ENCODE measurements at regions not wholly inside any gene's neighbourhood (a gene's known extent, or its start where the extent isn't known, plus 50 kb on each side); places are given as distances from the start of the nearest gene placed in this dataset.

DNA sequence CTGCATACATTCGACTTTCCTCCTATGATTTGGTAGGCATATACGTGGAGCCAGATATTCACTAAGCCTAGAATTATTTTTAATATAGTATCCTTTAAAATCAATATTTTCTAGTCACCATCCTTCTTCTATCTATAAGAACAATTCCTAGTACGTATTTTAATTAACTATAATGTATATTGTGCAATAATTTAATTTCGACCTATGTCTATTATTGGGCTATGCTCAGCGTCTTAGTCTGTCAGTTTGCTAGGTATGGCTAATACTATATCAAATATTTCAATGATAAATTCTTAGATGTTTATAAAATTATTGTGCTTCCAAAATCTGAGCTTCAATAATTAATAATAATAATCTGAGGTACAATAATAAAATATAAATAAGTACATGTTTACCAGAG is 705.3 kb downstream of the PRELID2 start:
- no peaks in the 10 kb centered on the region for H3K27me3 ChIP-seq
- H3K9me3 ChIP-seq = no peaks in the 10 kb centered on the region
- no peak overlapping the region for H3K27ac ChIP-seq
- TF ChIP-seq, protein P1, sequence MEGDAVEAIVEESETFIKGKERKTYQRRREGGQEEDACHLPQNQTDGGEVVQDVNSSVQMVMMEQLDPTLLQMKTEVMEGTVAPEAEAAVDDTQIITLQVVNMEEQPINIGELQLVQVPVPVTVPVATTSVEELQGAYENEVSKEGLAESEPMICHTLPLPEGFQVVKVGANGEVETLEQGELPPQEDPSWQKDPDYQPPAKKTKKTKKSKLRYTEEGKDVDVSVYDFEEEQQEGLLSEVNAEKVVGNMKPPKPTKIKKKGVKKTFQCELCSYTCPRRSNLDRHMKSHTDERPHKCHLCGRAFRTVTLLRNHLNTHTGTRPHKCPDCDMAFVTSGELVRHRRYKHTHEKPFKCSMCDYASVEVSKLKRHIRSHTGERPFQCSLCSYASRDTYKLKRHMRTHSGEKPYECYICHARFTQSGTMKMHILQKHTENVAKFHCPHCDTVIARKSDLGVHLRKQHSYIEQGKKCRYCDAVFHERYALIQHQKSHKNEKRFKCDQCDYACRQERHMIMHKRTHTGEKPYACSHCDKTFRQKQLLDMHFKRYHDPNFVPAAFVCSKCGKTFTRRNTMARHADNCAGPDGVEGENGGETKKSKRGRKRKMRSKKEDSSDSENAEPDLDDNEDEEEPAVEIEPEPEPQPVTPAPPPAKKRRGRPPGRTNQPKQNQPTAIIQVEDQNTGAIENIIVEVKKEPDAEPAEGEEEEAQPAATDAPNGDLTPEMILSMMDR (IDR thresholded peaks at IDR 0.05) = no peak
- no peaks in the 10 kb centered on the region for H3K4me1 ChIP-seq
- no peak overlapping the region for H3K4me3 ChIP-seq
- no peak for DNase-seq (ENCODE audit: low spot score in 2 of 2)
- H3K36me3 ChIP-seq = no peaks in the 10 kb centered on the region
- intact Hi-C loops (cut with DNase I) = no loop called here

DNA sequence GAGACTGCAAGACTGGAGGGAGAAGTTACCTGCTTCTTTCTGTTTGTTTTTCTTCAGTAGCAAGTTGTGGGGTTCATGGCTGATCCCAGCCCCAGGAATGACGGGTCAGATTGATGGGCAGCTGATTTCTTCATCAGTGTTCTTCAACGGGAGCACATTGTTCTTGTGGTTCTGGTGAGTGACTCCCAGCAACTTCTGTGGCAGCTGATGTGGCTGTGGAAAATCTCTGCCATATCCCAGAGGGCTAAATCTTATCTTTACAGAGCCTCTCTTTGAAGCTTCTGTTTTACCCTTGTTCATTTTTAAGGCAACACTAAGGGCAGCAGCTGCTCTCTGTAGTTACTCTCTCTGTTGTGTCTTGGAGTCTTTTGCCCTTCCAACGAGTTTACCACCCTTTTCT is 710.3 kb downstream of the PRELID2 start:
- H3K4me3 ChIP-seq = no peak overlapping the region
- intact Hi-C loops (cut with DNase I) = no loop called here
- TF ChIP-seq, protein P1 (IDR thresholded peaks at IDR 0.05) = no peak
- no peaks in the 10 kb centered on the region for H3K4me1 ChIP-seq
- H3K27ac ChIP-seq = no peak overlapping the region
- DNase-seq (ENCODE audit: low spot score in 2 of 2) = no peak
- no peaks in the 10 kb centered on the region for H3K9me3 ChIP-seq
- H3K36me3 ChIP-seq = no peaks in the 10 kb centered on the region
- no peaks in the 10 kb centered on the region for H3K27me3 ChIP-seq

DNA sequence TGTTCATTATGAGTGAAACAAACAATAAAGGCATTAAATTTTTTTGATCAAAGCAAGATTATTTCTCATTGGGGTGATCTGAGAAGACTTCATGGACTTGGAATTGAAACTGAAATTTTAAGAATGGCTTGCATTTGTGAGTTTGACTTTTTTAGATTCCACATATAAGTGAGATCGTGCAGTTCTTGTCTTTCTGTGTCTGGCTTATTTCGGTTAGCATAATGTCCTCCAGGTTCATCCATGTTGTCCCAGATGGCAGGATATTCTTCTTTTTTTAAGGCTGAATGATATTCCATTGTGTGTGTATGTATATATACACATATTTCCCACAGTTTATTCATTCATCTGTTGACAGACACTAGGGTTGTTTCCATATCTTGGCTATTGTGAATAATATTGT is 716.5 kb downstream of the PRELID2 start:
- Histone ChIP-seq H3K27ac (no peak overlapping the region), H3K4me3 (no peak overlapping the region), H3K27me3 (no peaks in the 10 kb centered on the region), H3K36me3 (no peaks in the 10 kb centered on the region), H3K9me3 (no peaks in the 10 kb centered on the region), H3K4me1 (no peaks in the 10 kb centered on the region)
- DNase-seq (ENCODE audit: low spot score in 2 of 2) = no peak
- TF ChIP-seq, protein P1 (IDR thresholded peaks at IDR 0.05) = no peak
- intact Hi-C loops (cut with DNase I) = no loop called here

DNA sequence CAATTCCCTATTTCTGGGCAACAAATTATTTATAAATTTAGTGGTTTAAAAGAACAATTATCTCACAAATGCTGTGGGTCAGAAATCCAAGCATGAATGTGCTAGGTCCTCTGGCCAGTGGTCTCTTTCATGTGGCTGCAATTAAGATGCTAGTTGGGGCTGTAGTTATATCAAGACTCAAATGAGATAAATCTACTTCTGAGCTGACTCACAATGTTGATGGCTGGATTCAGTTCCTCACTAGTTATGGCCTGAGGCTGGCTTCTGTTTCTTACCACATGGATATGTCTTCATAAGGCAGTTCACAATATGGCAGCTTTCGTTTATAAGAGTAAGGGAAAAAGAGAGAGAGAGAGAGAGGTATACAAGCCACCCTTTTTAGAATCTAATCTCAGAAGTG is 717.0 kb downstream of the PRELID2 start:
- TF ChIP-seq, protein P1 (IDR thresholded peaks at IDR 0.05) = no peak
- H3K9me3 ChIP-seq = no peaks in the 10 kb centered on the region
- no peak overlapping the region for H3K27ac ChIP-seq
- H3K4me3 ChIP-seq = no peak overlapping the region
- intact Hi-C loops (cut with DNase I) = no loop called here
- no peaks in the 10 kb centered on the region for H3K27me3 ChIP-seq
- DNase-seq (ENCODE audit: low spot score in 2 of 2) = no peak
- H3K4me1 ChIP-seq = no peaks in the 10 kb centered on the region
- no peaks in the 10 kb centered on the region for H3K36me3 ChIP-seq

DNA sequence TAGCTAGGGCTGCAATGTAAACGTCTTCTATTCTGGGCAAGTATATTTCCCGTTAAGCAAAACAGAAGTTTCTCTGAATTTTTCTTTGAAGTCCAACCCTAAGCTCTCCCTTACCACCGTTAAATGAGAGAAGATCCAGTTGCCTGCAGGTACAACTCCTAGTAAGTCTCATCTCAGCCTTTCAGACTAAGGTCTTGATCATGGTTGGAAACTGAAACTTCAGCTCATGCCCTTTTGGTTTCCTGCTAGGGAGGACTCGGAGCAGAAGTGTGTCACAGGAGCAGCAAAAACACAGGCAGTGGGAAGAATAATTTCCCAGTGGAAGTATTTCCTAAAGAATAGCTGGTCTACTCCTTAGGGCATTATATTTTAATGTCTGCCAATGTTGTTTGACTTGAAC is 717.9 kb downstream of the PRELID2 start:
- Histone ChIP-seq H3K36me3 (no peaks in the 10 kb centered on the region), H3K4me1 (no peaks in the 10 kb centered on the region), H3K4me3 (no peak overlapping the region), H3K27ac (no peak overlapping the region), H3K9me3 (no peaks in the 10 kb centered on the region), H3K27me3 (no peaks in the 10 kb centered on the region)
- no peak for DNase-seq (ENCODE audit: low spot score in 2 of 2)
- intact Hi-C loops (cut with DNase I) = no loop called here
- TF ChIP-seq, protein P1 (IDR thresholded peaks at IDR 0.05) = no peak

DNA sequence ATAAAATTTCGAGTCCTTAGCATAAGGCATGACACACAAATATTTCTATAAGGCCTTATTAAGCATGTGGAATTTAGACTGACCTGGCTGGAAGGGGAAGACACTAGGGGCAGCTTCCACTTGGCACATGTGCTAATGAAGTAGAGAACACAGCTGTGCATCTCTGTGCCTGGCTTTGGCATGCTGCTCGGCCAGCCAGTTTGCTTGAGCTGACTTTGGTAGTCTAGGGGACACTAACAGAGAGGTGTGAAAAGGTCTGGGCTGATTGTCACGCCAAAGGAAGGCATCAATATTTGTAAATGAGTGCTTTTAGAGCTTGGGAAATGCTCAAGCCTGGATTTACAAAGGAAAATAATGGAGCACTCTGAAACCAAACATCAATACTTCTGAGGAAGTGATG is 723.7 kb downstream of the PRELID2 start:
- DNase-seq (ENCODE audit: low spot score in 2 of 2) = no peak
- Histone ChIP-seq H3K27ac (no peak overlapping the region), H3K4me3 (no peak overlapping the region), H3K36me3 (no peaks in the 10 kb centered on the region), H3K27me3 (no peaks in the 10 kb centered on the region), H3K9me3 (no peaks in the 10 kb centered on the region), H3K4me1 (no peaks in the 10 kb centered on the region)
- intact Hi-C loops (cut with DNase I) = no loop called here
- TF ChIP-seq, protein P1 (IDR thresholded peaks at IDR 0.05) = no peak

Data from ascending aorta (tissue), 2 donors.